ENCODE measurements at regions not wholly inside any gene's neighbourhood (a gene's known extent, or its start where the extent isn't known, plus 50 kb on each side); places are given as distances from the start of the nearest gene placed in this dataset.
A peak's percentile ranks its signal among the peaks of the same experiment; 100 is the strongest.

GRCh38 chr1:109828756-109829505 is 65.2 kb upstream of the EPS8L3 start:
- Histone ChIP-seq H3K27ac (ENCODE audit: low read depth, low read length) (no peak overlapping the region), H3K9me3 (ENCODE audit: control insufficient read depth, low read length) (peaks cover 5% of the 10 kb centered on the region), H3K4me3 (ENCODE audit: low read length) (no peak overlapping the region), H3K9ac (ENCODE audit: extremely low read depth, low read length, poor library complexity, severe bottlenecking) (no peak overlapping the region), H3K4me1 (ENCODE audit: control insufficient read depth, insufficient read depth, low read length) (no peaks in the 10 kb centered on the region), H3K36me3 (ENCODE audit: control insufficient read depth, insufficient read depth, low read length) (no peaks in the 10 kb centered on the region), H3K27me3 (ENCODE audit: control insufficient read depth, insufficient read depth, low read length, poor library complexity, severe bottlenecking) (no peaks in the 10 kb centered on the region)
- peaks cover 3% of the 10 kb centered on the region for H3K36me3 Mint-ChIP-seq (ENCODE audit: low read depth)
- H3K27me3 Mint-ChIP-seq (ENCODE audit: insufficient read depth): peaks cover 1% of the 10 kb centered on the region
- peaks cover 25% of the 10 kb centered on the region for H3K9me3 Mint-ChIP-seq
- peaks cover 20% of the 10 kb centered on the region for H3K4me1 Mint-ChIP-seq
- H3K4me3 Mint-ChIP-seq: no peak overlapping the region
- peak; percentile 25 for DNase-seq
- WGBS, 2 experiments (ENCODE audit: insufficient coverage in 1 of 2, insufficient read length in 1 of 2): 88 to 89% methylated on average over 1 to 8 of the region's 8 CpGs
- H3K27ac Mint-ChIP-seq: no peak overlapping the region
- TF ChIP-seq CTCF (conservative IDR thresholded peaks at IDR 0.05): no peak

- Mint-ChIP-seq H3K27me3 (ENCODE audit: insufficient read depth) (peaks cover 1% of the 10 kb centered on the region), H3K36me3 (ENCODE audit: low read depth) (peaks cover 3% of the 10 kb centered on the region), H3K4me1 (peaks cover 16% of the 10 kb centered on the region), H3K4me3 (no peak overlapping the region), H3K9me3 (peaks cover 24% of the 10 kb centered on the region), H3K27ac (no peak overlapping the region)
- Histone ChIP-seq H3K4me1 (ENCODE audit: control insufficient read depth, insufficient read depth, low read length) (no peaks in the 10 kb centered on the region), H3K9me3 (ENCODE audit: control insufficient read depth, low read length) (peaks cover 5% of the 10 kb centered on the region), H3K9ac (ENCODE audit: extremely low read depth, low read length, poor library complexity, severe bottlenecking) (no peak overlapping the region), H3K27me3 (ENCODE audit: control insufficient read depth, insufficient read depth, low read length, poor library complexity, severe bottlenecking) (no peaks in the 10 kb centered on the region), H3K36me3 (ENCODE audit: control insufficient read depth, insufficient read depth, low read length) (no peaks in the 10 kb centered on the region), H3K4me3 (ENCODE audit: low read length) (no peak overlapping the region), H3K27ac (ENCODE audit: low read depth, low read length) (no peak overlapping the region)
- WGBS, 2 experiments (ENCODE audit: insufficient coverage in 1 of 2, insufficient read length in 1 of 2): 92 to 96% methylated on average over 7 of the region's 7 CpGs
- TF ChIP-seq CTCF (conservative IDR thresholded peaks at IDR 0.05): no peak
- peak; percentile 21 for DNase-seq
Observed at GRCh38 chr1:109827986-109828385, 64.3 kb upstream of the EPS8L3 start.

DNA sequence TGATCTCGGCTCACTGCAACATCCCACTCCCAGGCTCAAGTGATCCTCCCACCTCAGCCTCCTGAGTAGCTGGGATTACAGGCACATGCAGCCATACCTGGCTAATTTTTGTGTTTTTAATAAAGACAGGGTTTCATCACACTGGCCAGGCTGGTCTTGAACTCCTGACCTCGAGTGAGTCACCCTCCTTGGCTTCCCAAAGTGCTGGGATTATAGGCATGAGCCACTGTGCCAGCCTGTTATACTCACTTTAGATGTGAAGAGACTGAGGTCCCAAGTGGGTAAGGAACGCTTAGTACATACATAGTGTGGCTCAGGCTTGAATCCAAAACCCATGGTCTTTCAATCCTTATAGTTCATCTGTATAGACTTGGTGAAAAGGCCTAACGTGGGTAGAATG is 63.7 kb upstream of the EPS8L3 start:
- no peak overlapping the region for H3K4me3 ChIP-seq (ENCODE audit: low read length)
- H3K9ac ChIP-seq (ENCODE audit: extremely low read depth, low read length, poor library complexity, severe bottlenecking): no peak overlapping the region
- H3K4me1 ChIP-seq (ENCODE audit: control insufficient read depth, insufficient read depth, low read length): no peaks in the 10 kb centered on the region
- Mint-ChIP-seq H3K4me1 (peaks cover 10% of the 10 kb centered on the region), H3K27me3 (ENCODE audit: insufficient read depth) (peaks cover 1% of the 10 kb centered on the region), H3K27ac (no peak overlapping the region), H3K36me3 (ENCODE audit: low read depth) (peaks cover 3% of the 10 kb centered on the region), H3K4me3 (no peak overlapping the region), H3K9me3 (peaks cover 19% of the 10 kb centered on the region)
- no peak for TF ChIP-seq CTCF (conservative IDR thresholded peaks at IDR 0.05)
- H3K27me3 ChIP-seq (ENCODE audit: control insufficient read depth, insufficient read depth, low read length, poor library complexity, severe bottlenecking): no peaks in the 10 kb centered on the region
- H3K27ac ChIP-seq (ENCODE audit: low read depth, low read length): no peak overlapping the region
- WGBS, 2 experiments (ENCODE audit: insufficient coverage in 1 of 2, insufficient read length in 1 of 2): 95% methylated on average over 4 of the region's 4 CpGs
- peak; percentile 33 for DNase-seq
- peaks cover 4% of the 10 kb centered on the region for H3K9me3 ChIP-seq (ENCODE audit: control insufficient read depth, low read length)
- H3K36me3 ChIP-seq (ENCODE audit: control insufficient read depth, insufficient read depth, low read length): no peaks in the 10 kb centered on the region
